GM12878 (cell line): ENCODE measurements at regions not wholly inside any gene's neighbourhood (a gene's known extent, or its start where the extent isn't known, plus 50 kb on each side); places are given as distances from the start of the nearest gene placed in this dataset.

ENCODE experiments used
- HCFC1 ChIP-seq: fragments of 150-350 bp; IDR thresholded peaks from 2 replicates; pipeline ENCODE4 v1.6.1; 2014; ENCODE audit warnings: low read length
- IKZF2 ChIP-seq, 2 experiments: fragments of 450-650 bp; IDR thresholded peaks; 2 replicates each; pipeline ENCODE4 v1.6.1; 2017; ENCODE audit warnings: mild to moderate bottlenecking in 2 of 2, moderate library complexity in 2 of 2
- JUNB ChIP-seq: IDR thresholded peaks from 2 replicates; pipeline ENCODE4 v1.6.1; 2016; ENCODE audit warnings: antibody characterized with exemption, mild to moderate bottlenecking
- JUND ChIP-seq: IDR thresholded peaks from 2 replicates; pipeline ENCODE4 v1.6.1; 2012; ENCODE audit warnings: low read depth, mild to moderate bottlenecking, low read length, improper control_type of control experiment, moderate library complexity
- REST ChIP-seq: IDR thresholded peaks from 2 replicates; pipeline ENCODE4 v1.6.1; 2012; ENCODE audit warnings: mild to moderate bottlenecking, low read depth, low read length
- RFX5 ChIP-seq: IDR thresholded peaks from 2 replicates; pipeline ENCODE4 v1.6.1; 2011; ENCODE audit warnings: low read depth, low read length, improper control_type of control experiment
- SPI1 ChIP-seq: IDR thresholded peaks from 2 replicates; pipeline ENCODE4 v1.6.1; 2011; ENCODE audit warnings: low read depth, mild to moderate bottlenecking, low read length, moderate library complexity, borderline replicate concordance; ENCODE audit not compliant: insufficient read depth
- TAF1 ChIP-seq: IDR thresholded peaks from 2 replicates; pipeline ENCODE4 v1.6.1; 2011; ENCODE audit warnings: mild to moderate bottlenecking, low read depth, low read length, borderline replicate concordance
- YY1 ChIP-seq: IDR thresholded peaks from 2 replicates; pipeline ENCODE4 v1.6.1; 2011; ENCODE audit warnings: low read depth, mild to moderate bottlenecking, low read length

GRCh38 chr5:141772281-141772680, 90.3 kb upstream of the ARAP3 start:
- no peak for TF ChIP-seq IKZF2 (IDR thresholded peaks at IDR 0.05)
- no peak for TF ChIP-seq REST
- no peak for TF ChIP-seq RFX5
- no peak for TF ChIP-seq SPI1
- no peak for TF ChIP-seq HCFC1
- no peak for TF ChIP-seq TAF1
- TF ChIP-seq JUNB = no peak
- no peak for TF ChIP-seq JUND
- no peak for TF ChIP-seq YY1
